HG03097 (cell line): ENCODE measurements at regions not wholly inside any gene's neighbourhood (a gene's known extent, or its start where the extent isn't known, plus 50 kb on each side); places are given as distances from the start of the nearest gene placed in this dataset.
"Not testable (repeated sequence)": the region's sequence is repeated elsewhere in the genome, so short reads cannot be mapped to it uniquely, and the experiment has no call there.

Experiments used
- ATAC-seq: cut with Tn5 transposase; IDR thresholded peaks from one replicate; pipeline ENCODE4 v1.9.1; 2021; ENCODE audit not compliant: unreplicated experiment, low FRiP score

DNA sequence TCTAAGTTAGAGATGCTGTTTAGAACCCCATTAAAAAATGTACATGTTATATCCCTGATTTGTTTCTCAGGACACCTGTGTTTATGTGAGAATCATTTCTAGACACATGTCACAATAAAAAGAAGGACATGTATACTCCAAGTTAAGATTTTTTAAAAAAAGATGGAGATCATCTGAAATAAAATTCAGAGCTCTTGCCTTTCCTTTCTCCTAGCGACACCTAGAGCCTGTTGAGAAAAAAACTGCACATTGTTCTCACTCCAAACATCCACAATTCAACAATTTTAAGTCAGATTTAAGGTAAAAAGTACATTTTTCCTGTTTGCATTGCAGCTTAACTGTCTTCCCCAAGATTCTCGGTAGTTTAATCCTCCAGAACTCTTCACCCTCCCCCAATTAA, 171.8 kb downstream of the ATP6V0E2 start:
- not testable (repeated sequence) for ATAC-seq

DNA sequence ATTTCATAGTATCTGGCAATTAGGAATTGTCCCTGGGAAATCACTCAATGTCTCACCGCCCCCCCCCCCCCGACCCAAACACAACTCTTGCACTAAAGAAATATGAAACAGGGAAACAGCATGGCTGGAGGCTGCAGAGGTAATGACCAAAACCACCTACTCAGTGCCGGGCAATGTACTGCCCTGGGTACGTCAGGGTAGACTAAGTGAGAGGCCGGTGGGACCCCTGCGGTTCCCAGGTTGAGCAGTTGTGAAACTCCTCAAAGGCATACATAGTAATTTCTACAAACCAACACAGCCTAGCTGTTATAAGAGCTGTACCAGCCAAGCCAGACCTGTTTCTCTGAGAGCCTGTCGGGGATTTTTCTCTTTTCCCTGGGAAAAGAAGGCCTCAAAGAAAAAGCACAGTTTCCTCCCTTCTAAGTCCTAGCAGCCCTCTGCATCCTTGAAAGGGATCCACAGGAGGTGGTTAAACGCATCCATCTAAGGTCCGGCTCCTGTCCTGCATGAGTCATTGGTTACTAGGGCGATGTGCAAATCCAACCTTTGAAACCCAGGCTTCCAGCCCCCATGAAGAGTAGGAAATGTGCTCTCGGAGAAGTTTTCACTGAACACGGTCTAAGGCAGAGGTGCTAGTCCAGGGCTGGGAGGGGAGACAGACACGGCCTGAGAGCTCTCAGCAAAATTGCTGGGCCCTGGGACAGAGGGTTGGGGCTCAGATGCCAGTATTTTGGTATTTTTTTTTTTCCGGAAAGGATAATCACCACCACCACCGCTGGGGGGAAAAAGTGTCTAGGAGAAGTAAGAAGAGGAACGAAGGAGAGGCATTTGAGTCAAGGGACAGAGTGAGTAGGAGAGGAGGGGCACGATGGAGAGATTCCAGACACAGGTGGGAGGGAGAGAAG, 172.8 kb downstream of the ATP6V0E2 start:
- ATAC-seq = not testable (repeated sequence)

DNA sequence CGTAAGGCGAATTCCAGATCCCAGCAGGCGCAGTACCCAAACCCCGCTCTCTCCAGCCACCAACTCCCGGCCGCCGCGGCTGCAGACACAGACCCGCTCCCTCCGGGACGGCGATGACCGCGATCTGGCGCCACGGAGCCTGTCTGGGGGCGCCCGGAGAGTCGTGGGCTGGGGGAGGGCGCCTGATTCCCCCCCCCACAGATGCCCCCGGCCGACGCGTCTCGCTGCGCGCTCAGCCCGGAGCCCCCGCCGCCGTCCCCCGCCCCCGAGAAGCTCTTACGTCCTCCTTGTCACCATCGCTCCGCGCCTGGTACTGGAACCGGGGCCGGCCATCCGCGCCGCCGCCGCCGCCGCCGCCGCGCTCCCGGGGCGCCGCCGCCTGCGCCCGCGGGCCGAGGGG, 173.6 kb downstream of the ATP6V0E2 start:
- ATAC-seq = not testable (repeated sequence)

DNA sequence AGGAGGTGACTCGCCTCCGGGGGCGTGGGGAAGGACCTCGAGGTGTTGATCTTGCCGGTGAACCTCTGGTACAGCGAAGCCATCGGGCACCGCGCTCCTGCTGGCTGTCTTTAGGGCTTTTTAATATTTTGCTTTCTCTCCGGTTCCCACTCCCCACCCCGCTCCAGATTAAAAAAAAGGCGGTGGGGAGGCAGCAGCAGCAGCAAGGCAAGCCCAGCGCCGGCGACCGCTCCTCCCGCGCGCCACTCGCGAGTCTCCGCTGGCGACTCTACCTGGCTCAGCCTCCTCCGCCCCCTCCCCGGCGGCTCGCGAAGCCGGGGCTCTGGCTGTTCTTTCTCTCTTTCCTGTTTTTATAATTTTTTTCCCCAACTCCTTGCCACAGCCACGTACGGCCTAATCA, 174.0 kb downstream of the ATP6V0E2 start:
- ATAC-seq = not testable (repeated sequence)

DNA sequence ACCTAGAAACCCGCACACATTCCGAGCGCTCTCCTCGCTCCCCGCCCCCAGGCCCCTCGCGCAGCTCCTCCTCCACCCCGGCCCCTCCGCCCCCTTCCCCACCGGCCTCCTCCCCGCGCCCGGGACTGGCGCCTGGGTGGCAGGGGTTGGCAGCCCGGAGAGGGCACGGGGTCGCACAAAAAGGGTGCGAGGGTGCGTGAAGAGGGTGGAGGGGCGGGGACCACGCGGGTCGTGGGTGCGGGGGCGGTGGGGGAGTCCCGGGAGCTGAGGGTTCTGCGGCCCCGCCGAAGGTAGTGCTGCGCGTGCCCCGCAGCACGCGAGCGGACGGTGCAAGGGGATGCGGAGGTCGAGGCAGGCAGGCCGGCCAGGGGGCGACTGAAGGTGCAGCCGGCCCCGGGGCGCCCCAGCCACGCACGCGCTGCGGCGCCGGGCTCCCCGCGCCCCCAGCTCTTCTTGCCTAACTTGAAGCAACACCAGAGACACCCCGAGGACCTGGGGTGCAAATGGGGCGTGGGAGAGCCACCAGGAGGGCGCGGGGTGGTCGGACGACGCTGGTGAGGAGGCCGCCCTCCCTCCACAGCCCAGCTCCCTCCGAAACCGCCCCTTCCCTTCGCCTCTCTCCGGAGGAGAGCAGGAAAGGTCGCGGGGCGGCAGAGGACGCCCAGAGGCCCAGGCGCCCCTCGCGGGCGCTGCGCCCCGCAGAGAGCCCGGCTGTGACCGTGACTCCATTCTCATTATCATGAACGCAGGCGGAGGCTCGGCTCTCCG, 174.7 kb downstream of the ATP6V0E2 start:
- not testable (repeated sequence) for ATAC-seq

DNA sequence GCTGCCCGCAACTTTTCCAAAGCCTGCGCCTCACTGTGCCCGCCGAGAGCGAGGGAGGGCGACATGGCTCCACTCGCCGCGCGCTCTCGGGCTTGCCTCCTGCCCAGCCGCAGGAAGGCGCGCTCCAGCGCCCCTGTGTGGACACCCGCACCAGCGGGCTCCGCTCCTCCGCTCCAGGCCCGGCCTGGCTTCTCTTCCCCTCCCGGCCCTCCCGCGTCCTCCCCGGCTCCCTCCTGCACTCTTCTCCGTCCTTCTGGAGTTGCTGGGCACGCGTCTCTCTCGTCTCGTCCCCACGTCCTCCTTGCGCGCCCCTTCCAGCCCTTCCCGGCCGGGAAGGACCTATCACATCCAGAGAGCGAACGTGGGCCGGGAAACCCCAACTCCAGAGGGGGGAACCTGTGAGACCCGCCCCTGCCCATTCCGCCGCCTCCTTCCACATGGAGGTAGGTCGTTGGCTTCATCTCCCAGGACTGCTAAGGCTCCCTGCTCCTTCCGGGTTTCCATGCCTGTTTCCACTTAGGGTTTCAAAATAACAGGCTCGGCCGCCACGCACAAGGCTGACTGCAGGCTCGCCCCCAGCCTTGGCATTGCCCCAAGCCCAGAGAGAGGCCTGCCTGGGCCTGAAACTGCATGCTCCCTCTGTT, 175.4 kb downstream of the ATP6V0E2 start:
- ATAC-seq = not testable (repeated sequence)

DNA sequence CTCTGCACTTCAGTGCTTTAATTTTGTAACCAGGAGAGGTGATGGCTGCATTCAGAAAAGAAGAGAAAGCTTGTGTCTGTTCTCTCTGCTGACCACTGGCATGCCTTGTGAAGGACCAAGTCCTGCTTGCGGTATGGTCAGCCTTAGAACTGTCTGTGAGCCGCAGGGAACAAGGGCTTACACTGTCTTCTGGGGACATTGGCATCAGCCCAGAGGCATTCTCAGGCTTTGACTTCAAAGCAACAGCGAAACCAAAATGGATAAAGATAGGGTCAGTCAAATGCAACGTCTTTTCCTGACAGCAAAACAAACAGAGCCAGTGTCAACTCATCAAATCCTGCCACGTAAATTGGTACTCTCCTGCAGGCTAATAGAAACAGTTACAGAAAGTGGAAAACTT, 179.6 kb downstream of the ATP6V0E2 start:
- not testable (repeated sequence) for ATAC-seq

DNA sequence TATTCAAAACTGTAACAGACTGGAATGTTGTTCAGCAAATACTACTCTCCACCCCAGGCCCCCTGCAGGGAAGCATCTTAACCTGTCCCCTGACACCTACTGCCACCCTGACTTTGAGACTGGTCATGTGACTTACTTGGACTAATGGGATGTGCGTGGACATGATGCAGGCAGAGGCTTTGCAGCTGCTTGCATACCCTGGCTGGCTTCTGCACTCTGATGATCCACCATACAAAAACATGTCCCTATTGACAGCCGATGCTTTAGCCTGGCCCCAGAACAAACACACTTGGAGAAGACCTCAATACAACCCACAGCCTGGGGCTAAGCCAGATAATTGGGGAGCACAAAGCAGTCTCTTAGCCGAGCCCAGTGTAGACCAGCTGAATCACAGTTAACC, 180.5 kb downstream of the ATP6V0E2 start:
- ATAC-seq = not testable (repeated sequence)

DNA sequence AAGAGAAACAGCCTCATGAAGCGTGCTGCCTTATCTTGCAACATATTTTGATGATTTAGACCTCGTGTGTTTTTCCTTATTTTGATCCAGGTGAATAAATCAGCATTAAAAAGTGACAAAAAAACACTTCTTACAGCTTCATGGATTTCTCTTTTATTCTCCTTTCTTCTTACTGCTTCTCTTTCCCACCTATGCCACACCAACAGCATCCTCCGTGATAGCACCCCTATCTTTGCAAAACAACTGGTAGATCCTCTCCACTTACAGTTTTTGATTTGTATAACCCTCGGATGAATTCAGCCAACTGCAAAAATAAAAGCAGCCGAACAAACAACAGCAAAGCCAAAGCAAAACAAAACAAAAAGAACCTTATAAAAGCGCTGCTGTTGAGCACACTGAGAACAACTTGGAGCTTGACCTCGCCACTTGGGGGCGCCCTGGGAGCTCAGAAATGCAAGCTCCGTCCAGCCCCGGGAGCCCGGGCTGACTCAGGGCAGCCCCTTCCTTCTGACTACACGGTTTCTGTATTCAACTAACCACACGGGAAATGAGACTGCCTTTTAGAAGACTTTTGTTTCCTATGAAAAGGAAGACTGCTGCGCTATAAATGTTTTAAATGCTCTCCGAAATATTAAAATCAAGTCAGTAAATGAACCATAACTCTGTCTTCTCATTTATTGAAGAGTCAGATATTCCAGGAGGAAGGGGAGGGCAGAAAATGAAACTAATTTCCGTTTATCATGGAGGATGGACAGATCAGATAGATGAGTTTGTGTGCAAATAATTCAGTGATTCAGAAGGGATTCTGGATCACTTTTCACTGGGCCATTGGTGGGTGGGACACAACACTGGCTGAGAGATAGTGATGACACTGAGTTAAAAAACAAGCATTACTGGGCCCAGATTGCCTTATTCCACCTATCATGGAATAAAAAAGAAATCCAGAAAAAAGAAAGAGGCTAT, 186.8 kb downstream of the ATP6V0E2 start:
- ATAC-seq = peak; percentile 94

DNA sequence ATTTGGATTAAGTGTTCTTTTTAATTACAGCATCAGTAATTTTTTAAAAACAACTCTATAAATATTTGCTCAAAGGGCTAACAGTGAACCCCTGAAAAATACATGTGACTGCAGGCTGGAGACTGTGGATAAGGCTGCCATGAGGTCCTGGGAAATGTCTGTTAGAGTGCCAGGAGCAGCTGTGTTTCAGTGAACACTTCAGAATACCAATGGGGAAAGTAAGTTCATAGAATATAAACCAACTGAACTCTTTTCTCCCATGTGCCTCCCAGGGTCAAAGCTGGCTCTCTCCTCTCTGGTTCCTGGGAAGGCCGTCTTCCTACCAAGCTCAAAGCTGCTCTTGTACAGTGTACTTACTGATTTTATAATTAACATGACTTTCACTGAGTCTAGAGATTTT, 189.4 kb downstream of the ATP6V0E2 start:
- ATAC-seq = not testable (repeated sequence)

DNA sequence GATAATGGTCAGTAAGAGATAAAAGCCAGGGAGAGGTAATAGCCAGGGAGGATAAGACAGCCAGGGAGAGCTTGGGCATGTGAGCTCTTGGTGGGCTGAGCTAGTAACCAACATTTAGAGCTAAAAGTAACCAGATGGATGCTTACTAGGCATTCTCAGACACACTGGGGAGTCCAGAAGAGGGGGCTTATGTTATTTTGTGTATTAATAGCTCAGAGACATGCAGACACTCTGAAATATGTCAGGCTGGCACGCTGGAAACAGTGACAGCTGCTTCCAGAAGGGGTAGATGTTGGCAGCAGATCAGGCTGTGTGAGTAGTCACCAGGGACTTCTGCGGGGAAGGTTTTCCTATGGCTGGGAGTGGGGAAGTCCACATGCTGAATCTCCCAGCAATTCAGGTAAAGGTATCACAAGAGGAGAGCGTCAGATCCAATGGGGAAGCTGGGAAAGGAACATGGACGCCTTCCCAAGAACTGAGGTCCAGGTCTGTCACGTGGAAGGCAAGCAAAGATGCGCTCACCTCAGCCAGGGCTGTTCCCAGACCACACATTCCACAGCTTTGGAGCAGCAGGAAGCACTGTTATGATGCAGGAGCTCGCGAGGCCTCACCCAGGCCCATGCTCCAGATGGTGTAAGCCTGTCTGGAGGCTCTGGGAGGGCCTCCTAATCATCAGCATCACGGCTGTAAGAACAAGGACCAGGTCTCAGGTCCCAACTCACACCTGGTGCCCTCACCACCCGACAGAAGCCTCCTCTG, 196.0 kb downstream of the ATP6V0E2 start:
- ATAC-seq = not testable (repeated sequence)

DNA sequence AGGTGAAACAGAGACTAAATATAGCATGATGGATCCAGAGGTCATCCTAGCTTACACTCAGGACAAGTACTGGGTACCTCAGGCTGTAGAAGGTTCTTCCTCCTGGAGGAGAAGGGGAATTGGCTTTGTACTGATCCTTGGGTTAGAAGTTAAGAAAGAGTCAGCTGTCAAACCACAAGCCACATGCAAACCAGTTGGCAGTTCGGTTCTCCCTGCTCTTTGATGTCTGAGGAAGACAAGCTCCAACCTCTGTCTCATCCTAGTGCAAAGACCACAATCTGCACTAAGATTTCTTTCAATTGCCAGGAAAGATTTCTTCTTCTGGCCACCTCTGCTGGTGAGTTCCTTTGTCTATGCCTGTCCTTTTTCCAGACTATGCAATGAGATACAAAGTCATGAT, 203.8 kb downstream of the ATP6V0E2 start:
- ATAC-seq = not testable (repeated sequence)

DNA sequence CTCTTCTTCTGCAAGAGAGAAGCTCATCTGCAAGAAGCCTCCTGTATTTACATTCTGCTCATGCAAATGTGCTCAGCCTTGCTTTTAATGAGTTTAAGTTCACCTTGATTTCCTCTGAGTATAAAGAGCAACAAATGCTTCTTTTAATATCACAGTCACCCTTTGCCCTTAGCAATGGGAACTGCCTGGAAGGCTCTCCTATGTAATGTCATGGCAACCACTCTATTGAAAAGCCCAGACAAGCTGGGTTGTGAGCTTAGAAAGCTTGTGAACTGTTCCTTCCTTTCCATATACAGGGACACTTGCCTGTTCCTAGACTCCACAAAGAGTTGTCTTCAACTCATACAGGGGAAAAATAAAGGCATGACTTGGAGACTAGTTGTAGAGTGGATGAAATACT, 208.1 kb downstream of the ATP6V0E2 start:
- ATAC-seq = not testable (repeated sequence)

DNA sequence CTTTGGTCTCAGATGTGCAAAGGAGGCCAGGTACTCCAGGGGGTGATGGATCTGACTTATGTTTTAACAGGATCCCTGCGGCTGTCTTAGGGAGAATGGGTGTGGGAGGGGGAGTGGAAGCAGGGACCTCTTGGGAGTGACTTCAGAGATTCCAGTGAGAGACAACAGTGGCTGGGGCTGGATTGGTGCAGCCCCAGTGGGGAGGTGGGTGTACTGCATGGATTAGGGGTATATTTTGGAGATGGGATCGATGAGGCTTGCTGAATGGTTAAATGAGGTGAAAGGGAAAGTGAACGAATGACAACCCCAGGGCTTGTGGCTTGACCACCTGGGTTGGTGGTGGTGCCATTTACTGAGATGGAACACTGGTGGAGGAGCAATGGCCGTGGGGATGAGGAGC, 211.0 kb downstream of the ATP6V0E2 start:
- ATAC-seq = not testable (repeated sequence)

DNA sequence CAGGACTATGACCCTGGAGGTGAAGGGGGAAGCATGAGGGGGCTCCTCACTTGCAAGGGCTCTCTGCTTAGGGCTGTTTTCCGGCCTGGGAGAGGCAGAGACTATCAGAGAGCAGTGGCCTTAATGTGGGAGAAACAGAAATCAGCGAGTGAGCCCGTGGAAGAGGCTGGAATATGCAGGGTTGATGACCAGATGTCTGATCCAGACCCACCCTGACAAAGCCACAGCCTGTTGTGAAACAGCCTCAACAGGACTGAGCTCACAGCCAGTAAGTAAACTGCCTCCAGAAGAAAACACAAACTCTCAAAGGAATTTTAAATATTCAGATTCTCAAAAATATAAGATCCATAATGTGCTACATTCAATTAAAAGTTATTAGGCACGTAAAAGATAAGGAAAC, 213.7 kb downstream of the ATP6V0E2 start:
- ATAC-seq = not testable (repeated sequence)

DNA sequence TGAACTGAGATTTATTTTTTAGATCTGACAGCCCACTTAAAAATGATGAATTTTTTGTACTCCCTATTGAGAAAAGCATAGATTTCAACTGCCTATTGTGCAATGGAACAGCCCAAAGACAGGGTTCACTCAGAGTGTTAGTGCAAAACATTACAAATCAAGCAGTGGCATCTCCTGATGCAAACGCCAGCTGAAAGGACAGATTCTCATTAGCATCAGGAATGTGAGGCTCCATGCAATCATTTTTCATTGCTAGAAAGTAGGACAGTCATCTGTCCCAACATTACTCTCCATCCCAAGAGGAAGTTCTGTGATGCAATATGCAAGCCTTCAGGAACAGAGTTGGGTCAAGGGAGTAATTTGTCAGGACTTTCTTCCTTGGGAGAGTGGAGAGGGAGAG, 215.4 kb downstream of the ATP6V0E2 start:
- not testable (repeated sequence) for ATAC-seq

DNA sequence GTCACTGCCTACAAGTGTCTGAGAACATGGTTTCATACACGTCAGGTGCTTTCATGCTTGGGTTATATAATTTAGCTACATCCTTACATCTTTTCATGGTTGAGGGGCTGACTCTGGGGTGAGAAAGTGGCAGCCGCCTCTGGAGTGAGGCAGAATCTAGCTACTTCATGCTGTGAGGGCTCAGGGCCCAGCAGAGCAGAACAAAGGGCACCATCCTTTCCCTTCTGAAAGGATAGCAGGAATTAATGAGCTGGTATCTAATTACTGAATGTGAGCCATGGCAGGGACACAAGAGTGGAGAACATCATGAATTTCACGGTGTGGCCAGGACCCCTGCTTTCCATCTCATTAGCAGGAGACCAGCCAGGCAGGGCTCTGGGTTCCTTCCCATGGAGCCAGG, 217.0 kb downstream of the ATP6V0E2 start:
- ATAC-seq = not testable (repeated sequence)

DNA sequence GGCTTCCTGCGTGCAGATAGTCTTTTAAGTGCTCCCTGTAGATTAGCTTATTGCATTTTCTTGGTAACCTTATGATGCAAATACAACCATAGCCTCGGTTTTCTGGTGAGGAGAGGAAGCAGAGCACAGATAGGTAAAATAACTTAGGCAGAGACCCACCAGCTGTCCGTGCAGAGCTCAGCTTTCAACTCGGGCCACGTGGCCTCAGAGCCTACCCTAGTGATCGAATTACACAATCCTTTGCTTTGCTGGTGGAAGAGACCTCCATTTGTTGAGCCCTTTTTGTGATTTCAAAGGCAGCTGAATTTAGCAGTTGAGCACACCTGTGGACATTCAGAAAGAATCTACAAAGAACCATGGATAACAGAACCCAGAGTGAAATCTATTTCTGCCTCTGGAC, 220.1 kb downstream of the ATP6V0E2 start:
- ATAC-seq = not testable (repeated sequence)
